H1 (cell line): ENCODE measurements at regions not wholly inside any gene's neighbourhood (a gene's known extent, or its start where the extent isn't known, plus 50 kb on each side); places are given as distances from the start of the nearest gene placed in this dataset.
"Not testable (repeated sequence)": the region's sequence is repeated elsewhere in the genome, so short reads cannot be mapped to it uniquely, and the experiment has no call there.

Source experiments
- CTCF ChIP-seq, 3 experiments: IDR thresholded peaks; 1 replicate in 2 of 3; 2 replicates in 1 of 3; pipeline versions ENCODE4 v1.5.1 to v1.6.1; 2011; ENCODE audit warnings: low read length in 3 of 3, mild to moderate bottlenecking in 3 of 3, inconsistent platforms in 2 of 3, low read depth in 1 of 3, moderate library complexity in 1 of 3; ENCODE audit not compliant: insufficient read depth in 1 of 3; ENCODE audit errors: control extremely low read depth in 1 of 3
- EP300 ChIP-seq, 2 experiments: IDR thresholded peaks; 1 replicate in 1 of 2; 2 replicates in 1 of 2; pipeline ENCODE4 v1.6.1; 2011 to 2012; ENCODE audit warnings: low read depth in 2 of 2, low read length in 2 of 2, mild to moderate bottlenecking in 2 of 2, borderline replicate concordance in 1 of 2, inconsistent platforms in 1 of 2, moderate library complexity in 1 of 2
- GABPA ChIP-seq: IDR thresholded peaks from 2 replicates; pipeline ENCODE4 v1.6.1; 2011; ENCODE audit warnings: mild to moderate bottlenecking, low read length, moderate library complexity, borderline replicate concordance; ENCODE audit not compliant: insufficient read depth

DNA sequence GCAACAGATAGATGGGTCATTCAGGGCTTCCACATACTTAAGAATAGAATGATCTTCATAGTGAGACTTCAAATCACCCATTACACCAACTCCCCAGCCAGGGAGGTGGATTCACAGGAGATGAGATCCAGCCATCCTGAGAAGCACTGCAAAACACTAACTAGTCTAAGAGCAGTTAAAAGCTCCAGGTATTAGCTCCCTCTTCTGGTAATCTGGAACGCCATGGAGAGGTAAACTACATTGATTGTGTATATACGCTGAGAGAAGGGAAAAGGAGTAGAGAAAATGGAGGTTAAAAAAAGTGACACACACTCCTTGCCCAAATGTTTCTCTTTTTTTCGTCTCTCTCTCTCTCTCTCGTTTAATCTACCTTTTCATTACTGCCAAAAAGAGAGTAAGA is 60.3 kb downstream of the CDY2A start:
- TF ChIP-seq CTCF (IDR thresholded peaks at IDR 0.05; ENCODE audit: control extremely low read depth in 1 of 3, insufficient read depth in 1 of 3, low read depth in 1 of 3, low read length in 3 of 3); EP300 (IDR thresholded peaks at IDR 0.05; ENCODE audit: borderline replicate concordance in 1 of 2, low read depth in 2 of 2, low read length in 2 of 2); GABPA: not testable (repeated sequence)
